ENCODE measurements at regions not wholly inside any gene's neighbourhood (a gene's known extent, or its start where the extent isn't known, plus 50 kb on each side); places are given as distances from the start of the nearest gene placed in this dataset.

DNA sequence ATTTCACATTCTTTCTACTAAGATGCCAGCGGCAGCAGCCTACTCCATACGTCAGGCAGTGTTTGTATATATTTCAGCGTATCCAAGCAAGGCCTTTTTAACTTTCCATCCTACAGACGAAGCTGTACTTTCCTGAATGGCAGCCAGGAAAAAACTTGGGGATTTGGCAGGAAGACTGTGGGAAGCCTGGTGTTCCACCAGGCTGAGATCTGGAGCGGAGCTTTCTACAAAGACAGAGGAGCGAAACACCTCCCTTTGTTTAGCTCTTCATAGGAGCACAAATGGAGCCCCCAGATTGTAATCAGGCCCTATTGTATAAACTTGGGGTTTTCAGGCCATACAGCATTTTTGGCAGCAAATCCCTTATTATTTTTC, 143.8 kb downstream of the TES start:
- TF ChIP-seq, protein P1, sequence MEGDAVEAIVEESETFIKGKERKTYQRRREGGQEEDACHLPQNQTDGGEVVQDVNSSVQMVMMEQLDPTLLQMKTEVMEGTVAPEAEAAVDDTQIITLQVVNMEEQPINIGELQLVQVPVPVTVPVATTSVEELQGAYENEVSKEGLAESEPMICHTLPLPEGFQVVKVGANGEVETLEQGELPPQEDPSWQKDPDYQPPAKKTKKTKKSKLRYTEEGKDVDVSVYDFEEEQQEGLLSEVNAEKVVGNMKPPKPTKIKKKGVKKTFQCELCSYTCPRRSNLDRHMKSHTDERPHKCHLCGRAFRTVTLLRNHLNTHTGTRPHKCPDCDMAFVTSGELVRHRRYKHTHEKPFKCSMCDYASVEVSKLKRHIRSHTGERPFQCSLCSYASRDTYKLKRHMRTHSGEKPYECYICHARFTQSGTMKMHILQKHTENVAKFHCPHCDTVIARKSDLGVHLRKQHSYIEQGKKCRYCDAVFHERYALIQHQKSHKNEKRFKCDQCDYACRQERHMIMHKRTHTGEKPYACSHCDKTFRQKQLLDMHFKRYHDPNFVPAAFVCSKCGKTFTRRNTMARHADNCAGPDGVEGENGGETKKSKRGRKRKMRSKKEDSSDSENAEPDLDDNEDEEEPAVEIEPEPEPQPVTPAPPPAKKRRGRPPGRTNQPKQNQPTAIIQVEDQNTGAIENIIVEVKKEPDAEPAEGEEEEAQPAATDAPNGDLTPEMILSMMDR (IDR thresholded peaks at IDR 0.05; ENCODE audit: low read depth, low read length, missing input control): peak; percentile 18
- no peak for TF ChIP-seq EGR1 (IDR thresholded peaks at IDR 0.05; ENCODE audit: low read depth in 2 of 2)
- TF ChIP-seq NR2F2 (IDR thresholded peaks at IDR 0.05): no peak
- TF ChIP-seq, protein P2, sequence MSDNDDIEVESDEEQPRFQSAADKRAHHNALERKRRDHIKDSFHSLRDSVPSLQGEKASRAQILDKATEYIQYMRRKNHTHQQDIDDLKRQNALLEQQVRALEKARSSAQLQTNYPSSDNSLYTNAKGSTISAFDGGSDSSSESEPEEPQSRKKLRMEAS (IDR thresholded peaks at IDR 0.05): no peak
- no peak for TF ChIP-seq SP1 (IDR thresholded peaks at IDR 0.05)
- TF ChIP-seq, protein P3, sequence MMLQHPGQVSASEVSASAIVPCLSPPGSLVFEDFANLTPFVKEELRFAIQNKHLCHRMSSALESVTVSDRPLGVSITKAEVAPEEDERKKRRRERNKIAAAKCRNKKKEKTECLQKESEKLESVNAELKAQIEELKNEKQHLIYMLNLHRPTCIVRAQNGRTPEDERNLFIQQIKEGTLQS (IDR thresholded peaks at IDR 0.05): no peak
- TF ChIP-seq YY1 (IDR thresholded peaks at IDR 0.05): no peak
